GM23338 (cell line): ENCODE measurements at regions not wholly inside any gene's neighbourhood (a gene's known extent, or its start where the extent isn't known, plus 50 kb on each side); places are given as distances from the start of the nearest gene placed in this dataset.

ENCODE experiments used
- CREB1 ChIP-seq: fragments of 250-450 bp; sonication (Bioruptor Pico); IDR thresholded peaks from 2 replicates; pipeline ENCODE4 v1.5.0; 2020; ENCODE audit warnings: low read depth, mild to moderate bottlenecking, moderate library complexity
- TF ChIP-seq, protein P1 (sequence below), 2 experiments: fragments of 200-600 bp in 1 of 2; sonication (generic) in 1 of 2; conservative IDR thresholded peaks; 2 replicates each; pipeline versions ENCODE4 v1.5.1 to v1.6.1; 2016 to 2017; ENCODE audit warnings: antibody characterized with exemption in 2 of 2, low read depth in 2 of 2, mild to moderate bottlenecking in 2 of 2, moderate library complexity in 1 of 2

DNA sequence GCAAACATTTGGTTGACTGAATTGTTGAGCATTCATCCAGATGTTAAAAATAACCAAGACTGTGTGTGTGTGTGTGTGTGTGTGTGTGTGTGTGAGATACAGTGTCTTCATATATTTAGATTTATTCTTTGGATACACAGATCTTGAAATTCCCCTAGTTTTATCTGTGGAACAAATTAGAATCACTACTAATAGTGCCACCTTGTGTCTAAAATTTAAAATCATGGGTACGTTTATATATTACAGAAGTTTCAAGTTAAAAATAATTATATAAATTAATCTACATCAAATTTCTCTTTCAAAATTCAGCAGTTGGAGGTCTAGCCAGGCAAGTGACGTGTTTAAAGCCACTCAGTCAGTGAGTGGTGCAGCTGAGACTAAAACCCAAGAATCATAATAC, 1566.2 kb upstream of the TENM4 start:
- TF ChIP-seq, protein P1, sequence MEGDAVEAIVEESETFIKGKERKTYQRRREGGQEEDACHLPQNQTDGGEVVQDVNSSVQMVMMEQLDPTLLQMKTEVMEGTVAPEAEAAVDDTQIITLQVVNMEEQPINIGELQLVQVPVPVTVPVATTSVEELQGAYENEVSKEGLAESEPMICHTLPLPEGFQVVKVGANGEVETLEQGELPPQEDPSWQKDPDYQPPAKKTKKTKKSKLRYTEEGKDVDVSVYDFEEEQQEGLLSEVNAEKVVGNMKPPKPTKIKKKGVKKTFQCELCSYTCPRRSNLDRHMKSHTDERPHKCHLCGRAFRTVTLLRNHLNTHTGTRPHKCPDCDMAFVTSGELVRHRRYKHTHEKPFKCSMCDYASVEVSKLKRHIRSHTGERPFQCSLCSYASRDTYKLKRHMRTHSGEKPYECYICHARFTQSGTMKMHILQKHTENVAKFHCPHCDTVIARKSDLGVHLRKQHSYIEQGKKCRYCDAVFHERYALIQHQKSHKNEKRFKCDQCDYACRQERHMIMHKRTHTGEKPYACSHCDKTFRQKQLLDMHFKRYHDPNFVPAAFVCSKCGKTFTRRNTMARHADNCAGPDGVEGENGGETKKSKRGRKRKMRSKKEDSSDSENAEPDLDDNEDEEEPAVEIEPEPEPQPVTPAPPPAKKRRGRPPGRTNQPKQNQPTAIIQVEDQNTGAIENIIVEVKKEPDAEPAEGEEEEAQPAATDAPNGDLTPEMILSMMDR (conservative IDR thresholded peaks at IDR 0.05; ENCODE audit: low read depth in 2 of 2), result peak in 1 of 2 experiments; percentile 35; a peak in 2 of 4 replicates
- no peak for TF ChIP-seq CREB1 (CRISPR knock-in tag)
